ENCODE measurements at regions not wholly inside any gene's neighbourhood (a gene's known extent, or its start where the extent isn't known, plus 50 kb on each side); places are given as distances from the start of the nearest gene placed in this dataset.
A peak's percentile ranks its signal among the peaks of the same experiment; 100 is the strongest.

DNA sequence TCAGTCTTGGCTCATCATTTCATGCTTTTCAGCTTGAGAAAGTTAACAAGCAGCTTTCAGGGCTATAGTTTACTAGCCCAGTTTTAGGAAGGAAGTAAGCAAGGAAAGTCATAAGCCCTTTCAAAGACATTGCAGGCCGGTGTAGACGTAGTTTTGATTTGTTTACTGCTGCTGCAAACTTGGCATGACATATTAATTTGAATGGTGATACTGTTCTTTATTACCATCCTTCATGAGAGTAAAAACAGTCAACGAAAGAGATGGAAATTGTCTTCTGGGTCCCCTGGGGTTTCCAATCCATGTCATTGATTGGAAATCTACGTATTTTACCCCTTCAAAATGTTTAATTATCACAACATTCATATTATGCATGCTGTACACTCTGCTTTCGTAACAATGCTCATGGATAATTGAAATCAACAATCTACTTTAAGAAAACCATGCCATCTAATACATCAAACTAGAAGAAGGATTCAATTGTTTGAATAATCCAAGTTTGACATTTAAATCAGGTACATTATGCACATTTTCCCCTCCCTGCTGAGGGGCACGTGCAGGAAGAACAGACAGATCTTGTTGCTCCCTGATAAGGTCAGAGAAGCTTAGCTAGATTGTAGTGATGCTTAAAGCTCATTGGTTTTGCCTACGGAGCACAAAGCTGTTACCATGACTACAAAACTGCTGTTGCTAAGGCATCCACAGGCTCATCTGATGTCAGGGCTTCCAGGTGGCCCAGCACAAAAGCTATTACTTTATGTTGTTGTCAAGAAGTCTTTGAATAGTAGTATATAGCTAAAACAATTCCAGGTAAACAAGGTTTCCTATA lies 139.9 kb upstream of the PRLR start:
- WGBS: 61% methylated on average over 7 of the region's 7 CpGs
- no peaks in the 10 kb centered on the region for H3K9me3 ChIP-seq (ENCODE audit: control insufficient read depth in 2 of 2, insufficient read depth in 1 of 2, low read length in 1 of 2)
- H3K36me3 ChIP-seq (ENCODE audit: control insufficient read depth in 2 of 2, insufficient read depth in 2 of 2, low read length in 1 of 2): no peaks in the 10 kb centered on the region
- H3K27me3 ChIP-seq (ENCODE audit: control insufficient read depth in 2 of 2, insufficient read depth in 1 of 2, low read length in 1 of 2): no peaks in the 10 kb centered on the region
- peak in 3 of 9 donors; percentile 1 to 43 (median 10) for DNase-seq (ENCODE audit: low read depth in 6 of 9, low spot score in 9 of 9)
- no peaks in the 10 kb centered on the region for H3K4me1 ChIP-seq (ENCODE audit: control insufficient read depth in 2 of 2, insufficient read depth in 2 of 2, low read length in 2 of 2)
- H3K4me3 ChIP-seq (ENCODE audit: low read length in 2 of 2): no peak overlapping the region
- H3K27ac ChIP-seq (ENCODE audit: low read depth in 1 of 2, low read length in 1 of 2): no peak overlapping the region

DNA sequence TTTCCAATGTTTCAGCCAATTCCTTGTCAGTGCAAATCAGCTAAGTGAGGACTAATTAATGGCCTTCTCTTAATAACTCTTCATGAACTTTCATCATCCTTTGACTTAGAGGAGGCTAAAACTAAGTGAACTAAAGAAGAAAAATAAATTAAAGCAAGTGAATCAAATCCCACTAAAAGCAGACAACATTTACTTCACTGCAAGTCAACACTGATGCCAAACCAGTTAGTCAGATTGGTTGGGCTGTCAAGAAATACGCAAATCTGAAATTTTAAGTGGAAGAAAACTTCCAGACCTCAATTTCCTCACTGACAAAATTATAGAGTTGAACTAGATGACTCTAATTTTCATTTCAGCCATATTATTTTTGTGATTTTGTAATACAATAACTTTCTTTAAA lies 137.2 kb upstream of the PRLR start:
- Histone ChIP-seq H3K9me3 (ENCODE audit: control insufficient read depth in 2 of 2, insufficient read depth in 1 of 2, low read length in 1 of 2) (no peaks in the 10 kb centered on the region), H3K4me1 (ENCODE audit: control insufficient read depth in 2 of 2, insufficient read depth in 2 of 2, low read length in 2 of 2) (no peaks in the 10 kb centered on the region), H3K36me3 (ENCODE audit: control insufficient read depth in 2 of 2, insufficient read depth in 2 of 2, low read length in 1 of 2) (no peaks in the 10 kb centered on the region), H3K27me3 (ENCODE audit: control insufficient read depth in 2 of 2, insufficient read depth in 1 of 2, low read length in 1 of 2) (no peaks in the 10 kb centered on the region), H3K27ac (ENCODE audit: low read depth in 1 of 2, low read length in 1 of 2) (no peak overlapping the region), H3K4me3 (ENCODE audit: low read length in 2 of 2) (no peak overlapping the region)
- no peak for DNase-seq (ENCODE audit: low read depth in 6 of 9, low spot score in 9 of 9)
- 93% methylated on average over 1 of the region's 1 CpG for WGBS

DNA sequence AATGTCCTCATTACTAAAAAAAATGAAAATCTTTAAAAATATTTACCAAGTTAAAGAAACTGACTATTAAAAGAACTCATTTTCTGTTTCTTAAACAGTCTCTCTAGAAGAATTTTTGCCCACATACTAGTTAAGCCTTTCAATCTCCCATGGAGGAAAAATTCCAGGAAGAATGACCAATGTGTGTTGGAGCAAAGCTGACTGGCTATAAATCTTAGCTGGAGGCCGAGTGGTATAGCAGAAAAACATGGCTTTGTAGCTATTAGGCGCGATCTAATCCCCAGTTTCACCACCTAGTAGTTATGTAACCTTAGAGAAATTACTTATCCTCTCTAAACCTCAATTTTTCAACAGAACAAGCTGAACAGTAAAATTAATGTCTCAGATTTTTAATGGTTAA lies 135.5 kb upstream of the PRLR start:
- no peak overlapping the region for H3K27ac ChIP-seq (ENCODE audit: low read depth in 1 of 2, low read length in 1 of 2)
- no peak for DNase-seq (ENCODE audit: low read depth in 6 of 9, low spot score in 9 of 9)
- H3K36me3 ChIP-seq (ENCODE audit: control insufficient read depth in 2 of 2, insufficient read depth in 2 of 2, low read length in 1 of 2): no peaks in the 10 kb centered on the region
- H3K4me3 ChIP-seq (ENCODE audit: low read length in 2 of 2): no peak overlapping the region
- no peaks in the 10 kb centered on the region for H3K9me3 ChIP-seq (ENCODE audit: control insufficient read depth in 2 of 2, insufficient read depth in 1 of 2, low read length in 1 of 2)
- H3K4me1 ChIP-seq (ENCODE audit: control insufficient read depth in 2 of 2, insufficient read depth in 2 of 2, low read length in 2 of 2): no peaks in the 10 kb centered on the region
- H3K27me3 ChIP-seq (ENCODE audit: control insufficient read depth in 2 of 2, insufficient read depth in 1 of 2, low read length in 1 of 2): no peaks in the 10 kb centered on the region
- 65% methylated on average over 3 of the region's 3 CpGs for WGBS

- no peak overlapping the region for H3K4me3 ChIP-seq (ENCODE audit: low read length in 2 of 2)
- no peaks in the 10 kb centered on the region for H3K27me3 ChIP-seq (ENCODE audit: control insufficient read depth in 2 of 2, insufficient read depth in 1 of 2, low read length in 1 of 2)
- no peak for DNase-seq (ENCODE audit: low read depth in 6 of 9, low spot score in 9 of 9)
- no peaks in the 10 kb centered on the region for H3K4me1 ChIP-seq (ENCODE audit: control insufficient read depth in 2 of 2, insufficient read depth in 2 of 2, low read length in 2 of 2)
- H3K9me3 ChIP-seq (ENCODE audit: control insufficient read depth in 2 of 2, insufficient read depth in 1 of 2, low read length in 1 of 2): no peaks in the 10 kb centered on the region
- WGBS: 89% methylated on average over 2 of the region's 2 CpGs
- H3K36me3 ChIP-seq (ENCODE audit: control insufficient read depth in 2 of 2, insufficient read depth in 2 of 2, low read length in 1 of 2): no peaks in the 10 kb centered on the region
- H3K27ac ChIP-seq (ENCODE audit: low read depth in 1 of 2, low read length in 1 of 2): no peak overlapping the region
These were observed 134.1 kb upstream of the PRLR start for GRCh38 chr5:35364350-35364749.

- H3K4me3 ChIP-seq (ENCODE audit: low read length in 2 of 2): no peak overlapping the region
- H3K36me3 ChIP-seq (ENCODE audit: control insufficient read depth in 2 of 2, insufficient read depth in 2 of 2, low read length in 1 of 2): no peaks in the 10 kb centered on the region
- no peaks in the 10 kb centered on the region for H3K27me3 ChIP-seq (ENCODE audit: control insufficient read depth in 2 of 2, insufficient read depth in 1 of 2, low read length in 1 of 2)
- 90% methylated on average over 4 of the region's 4 CpGs for WGBS
- no peaks in the 10 kb centered on the region for H3K4me1 ChIP-seq (ENCODE audit: control insufficient read depth in 2 of 2, insufficient read depth in 2 of 2, low read length in 2 of 2)
- no peak overlapping the region for H3K27ac ChIP-seq (ENCODE audit: low read depth in 1 of 2, low read length in 1 of 2)
- no peak for DNase-seq (ENCODE audit: low read depth in 6 of 9, low spot score in 9 of 9)
- H3K9me3 ChIP-seq (ENCODE audit: control insufficient read depth in 2 of 2, insufficient read depth in 1 of 2, low read length in 1 of 2): no peaks in the 10 kb centered on the region
These were observed 133.2 kb upstream of the PRLR start for GRCh38 chr5:35363387-35363965.

GRCh38 chr5:35362772-35363171 lies 132.5 kb upstream of the PRLR start:
- WGBS: 94% methylated on average over 2 of the region's 2 CpGs
- Histone ChIP-seq H3K36me3 (ENCODE audit: control insufficient read depth in 2 of 2, insufficient read depth in 2 of 2, low read length in 1 of 2) (no peaks in the 10 kb centered on the region), H3K9me3 (ENCODE audit: control insufficient read depth in 2 of 2, insufficient read depth in 1 of 2, low read length in 1 of 2) (no peaks in the 10 kb centered on the region), H3K27me3 (ENCODE audit: control insufficient read depth in 2 of 2, insufficient read depth in 1 of 2, low read length in 1 of 2) (no peaks in the 10 kb centered on the region), H3K27ac (ENCODE audit: low read depth in 1 of 2, low read length in 1 of 2) (no peak overlapping the region), H3K4me3 (ENCODE audit: low read length in 2 of 2) (no peak overlapping the region), H3K4me1 (ENCODE audit: control insufficient read depth in 2 of 2, insufficient read depth in 2 of 2, low read length in 2 of 2) (no peaks in the 10 kb centered on the region)
- no peak for DNase-seq (ENCODE audit: low read depth in 6 of 9, low spot score in 9 of 9)

DNA sequence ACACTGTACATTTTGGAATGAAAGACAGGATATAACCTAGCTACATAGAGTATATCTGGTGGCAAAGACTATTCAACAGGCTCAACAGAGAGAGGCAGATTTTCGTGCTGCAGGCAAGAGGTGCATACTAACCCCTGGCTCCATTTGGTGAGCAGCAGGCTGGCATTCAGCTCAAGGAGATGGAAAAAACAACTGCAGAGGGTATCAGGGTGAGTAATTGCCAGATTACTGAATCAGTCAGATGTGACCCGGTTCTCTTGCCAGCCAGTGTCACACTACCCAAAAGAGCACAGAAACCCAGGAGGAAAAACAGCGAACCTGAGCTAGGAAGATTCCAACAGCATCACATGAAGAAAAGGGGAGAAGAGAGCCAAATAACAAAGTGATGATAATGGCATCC lies 130.4 kb upstream of the PRLR start:
- H3K36me3 ChIP-seq (ENCODE audit: control insufficient read depth in 2 of 2, insufficient read depth in 2 of 2, low read length in 1 of 2): no peaks in the 10 kb centered on the region
- no peaks in the 10 kb centered on the region for H3K27me3 ChIP-seq (ENCODE audit: control insufficient read depth in 2 of 2, insufficient read depth in 1 of 2, low read length in 1 of 2)
- H3K4me1 ChIP-seq (ENCODE audit: control insufficient read depth in 2 of 2, insufficient read depth in 2 of 2, low read length in 2 of 2): no peaks in the 10 kb centered on the region
- no peak for DNase-seq (ENCODE audit: low read depth in 6 of 9, low spot score in 9 of 9)
- H3K9me3 ChIP-seq (ENCODE audit: control insufficient read depth in 2 of 2, insufficient read depth in 1 of 2, low read length in 1 of 2): no peaks in the 10 kb centered on the region
- 70% methylated on average over 3 of the region's 3 CpGs for WGBS
- H3K4me3 ChIP-seq (ENCODE audit: low read length in 2 of 2): no peak overlapping the region
- H3K27ac ChIP-seq (ENCODE audit: low read depth in 1 of 2, low read length in 1 of 2): no peak overlapping the region

DNA sequence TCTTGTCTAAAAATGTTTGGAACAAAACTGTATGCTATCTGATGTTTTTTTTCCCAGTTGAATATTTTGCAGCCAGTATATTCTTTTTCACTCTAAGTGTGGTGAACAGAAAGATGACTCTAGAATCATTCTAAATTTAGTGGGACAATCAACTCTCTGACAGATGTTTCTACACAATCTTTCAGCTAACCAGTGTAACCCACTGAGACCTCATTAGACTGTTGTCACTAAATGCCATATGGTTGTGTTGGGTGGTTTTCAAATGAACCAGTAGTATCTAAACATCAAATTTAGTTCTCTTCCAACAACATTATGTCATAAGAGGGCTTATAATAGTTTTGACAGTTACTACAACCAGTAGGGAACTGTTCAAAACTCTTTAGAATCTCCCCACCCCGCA lies 129.6 kb upstream of the PRLR start:
- H3K4me3 ChIP-seq (ENCODE audit: low read length in 2 of 2): no peak overlapping the region
- H3K36me3 ChIP-seq (ENCODE audit: control insufficient read depth in 2 of 2, insufficient read depth in 2 of 2, low read length in 1 of 2): no peaks in the 10 kb centered on the region
- H3K4me1 ChIP-seq (ENCODE audit: control insufficient read depth in 2 of 2, insufficient read depth in 2 of 2, low read length in 2 of 2): no peaks in the 10 kb centered on the region
- 89% methylated on average over 1 of the region's 1 CpG for whole genome bisulfite sequencing
- no peaks in the 10 kb centered on the region for H3K27me3 ChIP-seq (ENCODE audit: control insufficient read depth in 2 of 2, insufficient read depth in 1 of 2, low read length in 1 of 2)
- no peak for DNase-seq (ENCODE audit: low read depth in 6 of 9, low spot score in 9 of 9)
- H3K9me3 ChIP-seq (ENCODE audit: control insufficient read depth in 2 of 2, insufficient read depth in 1 of 2, low read length in 1 of 2): no peaks in the 10 kb centered on the region
- H3K27ac ChIP-seq (ENCODE audit: low read depth in 1 of 2, low read length in 1 of 2): no peak overlapping the region

- WGBS: over 99% methylated on average over 3 of the region's 3 CpGs
- peaks cover 0 to 8% of the 10 kb centered on the region in 2 donors for H3K9me3 ChIP-seq (ENCODE audit: control insufficient read depth in 2 of 2, insufficient read depth in 1 of 2, low read length in 1 of 2)
- no peaks in the 10 kb centered on the region for H3K4me1 ChIP-seq (ENCODE audit: control insufficient read depth in 2 of 2, insufficient read depth in 2 of 2, low read length in 2 of 2)
- no peaks in the 10 kb centered on the region for H3K36me3 ChIP-seq (ENCODE audit: control insufficient read depth in 2 of 2, insufficient read depth in 2 of 2, low read length in 1 of 2)
- H3K4me3 ChIP-seq (ENCODE audit: low read length in 2 of 2): no peak overlapping the region
- no peak overlapping the region for H3K27ac ChIP-seq (ENCODE audit: low read depth in 1 of 2, low read length in 1 of 2)
- no peaks in the 10 kb centered on the region for H3K27me3 ChIP-seq (ENCODE audit: control insufficient read depth in 2 of 2, insufficient read depth in 1 of 2, low read length in 1 of 2)
- DNase-seq (ENCODE audit: low read depth in 6 of 9, low spot score in 9 of 9): no peak
These were observed 127.7 kb upstream of the PRLR start for GRCh38 chr5:35357973-35358372.

All from thymus (tissue), 11 donors.